Stimulated activated CD8-positive, alpha-beta memory T cell treated with anti-CD3 and anti-CD28 coated beads, Interleukin-7, amount 100 ng/mL, for 1 hour (primary cell): ENCODE measurements at regions not wholly inside any gene's neighbourhood (a gene's known extent, or its start where the extent isn't known, plus 50 kb on each side); places are given as distances from the start of the nearest gene placed in this dataset.

Experiments
- DNase-seq, 2 donors: peaks; one replicate each; pipeline ENCODE4 v3.0.0-alpha.2; 2020; ENCODE audit warnings: low read depth in 2 of 2

DNA sequence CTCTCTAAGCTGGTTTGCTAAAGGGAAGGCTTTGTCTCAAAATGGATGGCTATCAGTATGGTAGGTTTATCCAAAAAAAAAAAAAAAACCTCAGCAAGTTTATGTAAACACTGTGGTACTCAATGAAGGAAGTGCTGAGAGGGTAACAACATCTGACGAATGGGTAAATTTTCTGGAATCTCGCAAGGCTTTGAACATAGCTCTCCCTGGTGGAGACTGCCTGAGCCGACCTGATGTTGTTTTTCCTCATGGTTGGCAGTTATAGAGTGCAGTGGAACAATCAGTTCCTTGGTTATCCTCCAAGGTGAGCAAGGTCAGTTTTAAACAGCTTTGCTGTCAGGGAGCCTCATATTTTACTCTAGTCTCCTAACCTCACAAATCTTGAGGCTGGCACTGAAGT, 94.6 kb downstream of the ZPLD1 start:
- DNase-seq = no peak

DNA sequence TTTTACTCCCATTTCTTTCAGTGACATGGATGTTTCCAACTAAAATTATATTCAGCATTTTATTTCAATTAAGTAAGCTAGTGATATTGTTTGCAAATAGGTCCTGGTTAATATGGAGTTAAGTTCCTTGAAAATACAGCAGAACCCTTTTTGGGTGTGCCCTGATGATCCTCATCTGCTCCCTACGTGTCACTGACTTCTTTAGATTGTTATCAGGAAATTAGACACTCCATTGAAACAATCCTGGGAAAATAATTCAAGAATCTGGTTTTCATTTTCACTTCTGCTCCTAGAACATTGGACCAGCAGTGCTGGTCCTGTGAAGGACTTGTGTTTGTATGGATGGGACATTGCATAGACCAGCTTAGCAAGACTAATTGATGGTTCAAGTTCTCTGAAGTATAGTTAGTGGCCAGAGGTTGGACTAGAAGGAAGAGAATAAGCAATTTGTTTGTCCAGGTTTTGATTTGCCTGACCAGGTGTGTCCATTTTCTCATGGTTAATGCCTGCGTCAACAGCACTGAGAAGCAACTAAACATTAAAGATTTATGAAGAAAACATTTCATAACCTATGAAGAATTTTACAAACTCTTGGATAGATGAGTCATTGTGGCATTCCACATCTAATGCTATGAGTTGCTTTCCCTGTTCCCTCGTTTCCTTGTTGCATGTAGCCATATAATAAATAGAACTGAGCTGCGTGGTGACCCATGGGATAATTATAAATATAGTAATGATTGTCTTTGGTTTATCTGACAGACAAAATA, 95.8 kb downstream of the ZPLD1 start:
- DNase-seq = no peak

DNA sequence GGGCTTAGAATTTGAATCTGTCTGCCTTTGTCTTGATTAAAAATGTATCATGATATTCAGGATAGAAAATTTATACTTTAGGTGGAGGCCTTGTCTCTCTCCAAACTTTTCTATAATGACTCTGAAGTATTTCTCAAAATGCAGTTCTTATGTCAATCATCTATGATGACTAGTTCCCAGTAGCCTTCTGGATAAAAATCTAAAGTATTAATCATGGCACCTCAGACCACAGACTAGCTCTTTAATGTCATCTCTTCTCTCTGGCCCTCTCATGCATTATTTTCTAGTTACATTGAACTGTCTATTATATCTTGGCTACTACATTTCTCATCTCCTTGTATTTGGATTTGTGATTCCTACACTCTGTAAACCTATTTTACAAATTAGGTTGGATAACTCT, 96.9 kb downstream of the ZPLD1 start:
- no peak for DNase-seq

DNA sequence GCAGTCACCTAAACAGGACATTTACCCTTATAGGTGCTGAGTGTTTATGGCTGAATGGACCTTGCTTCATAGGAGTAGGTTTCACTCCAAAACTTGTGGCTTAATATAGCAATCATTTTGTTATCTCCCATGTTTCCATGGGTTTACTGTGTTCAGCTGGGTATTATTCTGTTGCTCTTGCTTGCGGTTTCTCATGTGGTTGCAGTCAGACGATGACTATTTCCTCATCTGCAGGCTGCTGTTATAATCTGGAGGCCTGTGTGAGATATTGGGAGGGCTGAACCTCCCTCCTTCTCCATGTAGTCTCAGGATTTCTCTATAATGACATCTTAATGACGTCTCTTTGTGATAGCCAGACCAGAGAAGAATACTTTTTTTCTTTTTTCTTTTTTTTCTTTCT, 98.1 kb downstream of the ZPLD1 start:
- no peak for DNase-seq

DNA sequence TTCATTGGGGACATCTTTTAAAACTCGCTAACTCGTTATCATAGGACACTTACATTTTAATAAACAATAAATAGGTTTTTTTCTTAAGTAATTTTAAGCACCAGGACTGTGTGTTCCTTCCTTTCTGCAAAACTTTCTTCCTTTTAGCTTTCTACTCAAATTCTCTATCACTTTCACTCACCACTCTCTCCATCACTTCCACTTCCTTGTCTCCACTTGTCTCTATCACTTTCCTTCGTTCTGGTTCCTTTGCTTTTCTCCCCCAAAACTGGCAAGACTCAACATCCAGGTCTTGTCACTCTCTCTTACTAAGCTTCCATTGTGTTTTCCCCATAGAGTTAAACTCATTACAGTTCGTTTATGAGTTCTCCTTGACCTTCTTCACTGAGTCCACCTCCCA, 99.0 kb downstream of the ZPLD1 start:
- DNase-seq = no peak

DNA sequence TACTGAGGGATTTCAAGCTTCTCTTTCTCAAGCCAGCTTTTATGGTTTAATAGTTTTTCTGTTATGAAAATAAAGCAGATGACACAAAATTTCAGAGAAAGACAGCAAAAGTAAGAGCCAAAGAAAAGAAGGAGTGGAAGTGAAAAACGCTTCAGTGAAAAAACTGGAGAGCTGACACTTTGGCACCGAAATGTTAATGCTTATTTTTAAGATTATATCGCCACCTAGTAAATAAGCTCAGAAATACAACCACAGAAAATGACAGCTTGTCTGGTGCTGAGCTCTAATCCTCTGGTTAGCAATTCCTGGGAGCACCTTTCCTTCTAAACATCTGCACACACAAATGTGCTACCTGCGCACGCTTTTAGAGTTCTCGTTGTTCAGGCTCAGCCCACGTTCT, 101.6 kb downstream of the ZPLD1 start:
- no peak for DNase-seq

DNA sequence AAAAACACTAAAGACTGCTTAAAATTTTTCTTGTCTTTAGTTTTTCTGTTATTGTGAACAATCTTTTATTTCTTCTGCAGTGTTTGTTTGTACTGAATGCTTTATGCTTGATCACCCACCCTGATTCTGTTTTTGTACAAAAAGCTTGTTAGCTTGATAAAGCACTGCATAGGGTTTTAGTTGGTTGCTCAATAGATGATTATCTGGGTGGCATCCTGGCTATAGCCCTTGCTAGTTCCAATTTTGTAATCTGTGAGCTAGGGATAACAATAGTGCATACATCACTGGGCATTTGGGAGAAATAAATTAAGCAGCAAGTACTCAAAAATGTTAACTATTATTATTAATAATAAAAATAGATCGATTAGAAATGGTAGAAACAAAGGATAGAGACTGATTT, 102.3 kb downstream of the ZPLD1 start:
- no peak for DNase-seq

DNA sequence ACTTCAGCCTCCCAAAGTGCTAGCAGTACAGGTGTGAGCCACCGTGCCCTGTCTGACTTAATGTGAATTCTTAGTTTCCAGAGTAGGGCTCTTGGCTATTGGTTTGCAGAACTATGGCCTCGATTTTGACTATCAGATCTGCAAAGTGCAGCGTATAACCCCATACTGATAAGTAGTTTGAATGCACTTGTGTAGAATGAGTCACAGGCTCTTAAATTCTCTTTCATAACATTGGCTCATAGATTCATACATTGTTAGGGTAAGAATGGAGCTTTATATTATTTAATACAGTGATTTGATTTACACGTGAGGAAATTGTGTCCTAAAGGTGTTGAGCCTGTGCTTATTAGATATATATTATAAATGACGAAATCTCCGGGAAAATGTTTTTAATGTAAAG, 109.9 kb downstream of the ZPLD1 start:
- DNase-seq = no peak

DNA sequence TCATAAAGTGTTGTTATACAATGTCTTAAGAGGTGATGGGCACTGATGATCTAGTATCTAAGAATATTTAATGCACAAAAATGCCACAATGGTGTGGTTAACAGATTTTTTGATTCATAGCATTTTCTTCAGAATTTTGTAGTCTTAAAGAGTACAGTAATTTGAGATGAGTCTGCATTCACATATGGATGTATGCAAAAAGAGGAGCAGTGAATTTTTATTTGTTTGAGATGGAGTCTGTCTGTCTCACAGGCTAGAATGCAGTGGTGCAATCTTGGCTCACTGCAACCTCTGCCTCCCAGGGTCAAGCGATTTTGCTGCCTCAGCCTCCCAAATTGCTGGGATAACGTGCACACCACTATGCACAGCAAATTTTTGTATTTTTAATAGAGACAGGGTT, 110.5 kb downstream of the ZPLD1 start:
- DNase-seq = no peak

DNA sequence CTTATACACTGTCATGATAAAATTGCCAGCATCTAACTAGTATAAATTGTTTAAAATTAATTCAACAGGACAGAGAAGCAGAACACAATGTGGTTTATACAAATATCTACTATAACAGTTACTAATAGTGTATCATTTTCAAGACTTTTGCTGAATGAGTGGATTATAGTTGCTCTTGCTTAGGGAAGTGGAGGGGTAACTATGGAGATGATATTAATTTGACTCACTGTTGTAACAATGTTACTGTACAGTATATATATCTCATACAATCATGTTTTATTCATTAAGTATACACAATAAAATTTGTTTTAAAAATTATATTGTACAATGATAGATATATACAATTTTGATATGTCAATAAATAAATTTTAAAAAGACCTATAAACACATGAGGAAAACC, 119.1 kb downstream of the ZPLD1 start:
- DNase-seq = no peak

DNA sequence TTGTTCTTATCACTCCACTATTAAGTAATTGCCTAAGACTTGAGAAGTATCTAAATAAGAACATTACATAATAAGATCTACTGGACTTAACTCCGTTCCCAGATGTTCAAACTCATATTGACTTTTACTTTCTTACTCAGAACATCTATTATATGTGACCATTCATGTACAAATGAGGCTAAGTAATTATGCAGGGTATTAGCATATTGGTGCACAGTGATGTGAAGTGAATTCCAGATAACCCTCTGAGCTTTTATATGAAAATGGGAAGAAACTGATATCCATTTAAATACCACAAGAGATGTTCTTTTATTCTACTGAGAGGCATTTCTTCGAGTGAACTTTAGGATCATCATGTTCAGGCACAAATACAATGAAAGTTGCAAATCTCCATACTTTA, 135.7 kb downstream of the ZPLD1 start:
- DNase-seq = no peak

DNA sequence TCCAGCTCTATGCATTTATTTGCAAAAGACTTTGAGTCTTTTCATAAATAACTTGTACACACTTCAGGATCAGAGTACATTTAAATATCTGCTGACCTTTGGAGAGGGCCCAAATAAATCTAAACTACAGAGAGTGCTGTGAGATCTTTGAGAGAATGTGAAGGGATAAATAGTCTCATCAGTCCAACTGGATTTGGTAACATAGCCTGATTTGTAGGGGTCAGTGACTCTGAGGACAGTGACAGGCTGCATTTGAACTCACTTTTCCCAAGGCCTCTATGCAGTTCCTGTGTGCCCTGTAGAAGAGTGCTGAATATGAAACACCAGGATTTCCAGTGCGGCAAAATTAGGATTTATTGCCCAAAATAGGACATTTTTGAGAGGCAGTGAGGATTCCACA, 136.2 kb downstream of the ZPLD1 start:
- no peak for DNase-seq

DNA sequence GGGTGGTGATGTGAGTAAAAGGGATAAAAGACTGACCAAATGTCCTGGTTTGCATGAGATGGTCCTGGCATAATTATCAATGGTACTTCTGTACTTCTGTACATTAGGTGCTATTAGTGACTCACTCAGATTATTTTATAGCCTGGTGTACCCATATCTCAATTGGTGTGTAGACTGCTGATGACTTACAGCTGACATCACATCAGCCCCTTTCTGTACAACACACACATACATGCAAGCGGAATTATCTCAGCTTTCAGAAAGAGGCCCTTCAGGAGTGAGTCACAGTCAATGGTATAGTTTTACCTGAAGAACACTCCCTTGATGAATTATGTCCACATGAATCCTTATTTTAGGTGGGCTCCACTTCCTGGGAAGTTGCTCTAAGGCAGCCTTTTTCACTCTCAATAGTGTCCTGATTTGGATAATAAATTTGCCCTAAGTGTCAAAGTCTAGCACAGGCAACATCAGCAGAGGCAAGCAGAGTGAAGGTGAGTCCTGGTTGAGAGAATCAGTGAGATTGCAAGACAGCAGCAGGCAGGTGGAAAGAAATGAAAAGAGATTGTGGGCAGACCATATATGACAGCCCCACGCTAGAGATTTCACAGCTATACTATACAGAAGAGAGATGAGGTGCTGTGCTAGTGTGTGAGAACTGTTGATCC, 137.0 kb downstream of the ZPLD1 start:
- DNase-seq = no peak

DNA sequence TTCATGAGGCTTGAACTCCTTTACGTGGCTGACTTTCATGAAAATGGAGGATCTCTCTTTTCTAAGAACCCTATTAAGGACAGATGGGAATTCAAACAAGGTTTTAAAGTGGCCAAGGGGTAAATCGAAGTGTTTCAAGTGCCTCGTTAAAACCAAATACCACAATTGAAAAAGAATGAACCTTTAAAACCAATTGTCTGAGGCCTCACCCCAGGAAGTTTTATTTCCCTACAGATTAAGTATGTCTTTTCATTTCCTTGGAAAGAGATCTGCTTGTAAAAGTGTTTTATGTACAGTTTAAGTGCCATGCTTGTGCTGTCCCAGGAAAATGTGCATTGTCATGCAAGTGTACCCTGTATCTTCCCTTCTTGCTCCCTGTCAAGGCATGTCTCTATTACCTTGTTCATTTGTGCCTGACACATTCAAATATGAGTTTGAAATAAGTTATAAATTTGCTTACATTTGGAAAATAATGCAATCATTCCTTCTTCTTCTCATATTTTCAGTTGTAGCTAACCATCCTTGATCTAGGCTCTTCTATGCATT, 138.7 kb downstream of the ZPLD1 start:
- DNase-seq = no peak

DNA sequence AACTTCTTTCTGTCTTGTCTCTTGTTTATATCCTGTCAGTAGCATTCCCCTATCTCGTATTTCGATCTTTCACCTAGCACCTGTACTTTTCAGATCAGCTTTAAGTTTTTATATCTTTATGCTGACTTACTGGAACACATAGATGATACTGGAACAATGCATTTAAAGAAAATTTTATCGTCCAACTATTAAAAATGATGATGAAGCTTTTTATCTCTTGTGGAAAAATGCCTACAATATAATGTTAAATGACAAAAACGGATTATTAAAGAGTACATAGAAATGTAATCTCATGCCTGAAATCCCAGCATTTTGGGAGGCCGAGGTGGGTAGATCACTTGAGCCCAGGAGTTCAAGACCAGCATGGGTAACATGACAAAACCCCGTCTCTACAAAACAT, 139.5 kb downstream of the ZPLD1 start:
- DNase-seq = no peak

DNA sequence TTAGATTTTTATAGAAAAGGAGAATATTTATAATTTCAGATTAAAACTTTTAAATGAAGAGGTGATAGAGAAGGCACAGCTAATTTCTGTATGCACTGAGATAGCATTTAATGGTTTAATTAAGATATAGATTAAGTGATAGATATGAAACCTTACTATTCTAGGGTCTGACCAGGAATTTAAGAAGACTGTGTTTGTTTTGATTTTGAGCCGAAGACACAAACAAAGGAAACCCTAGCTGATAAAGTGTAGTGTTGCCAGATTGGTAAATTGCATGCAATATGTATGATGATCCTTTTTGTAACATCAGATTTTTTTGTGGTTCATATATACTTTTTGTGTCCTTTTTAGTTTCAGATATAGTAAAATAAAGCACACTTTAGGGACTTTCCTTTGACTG, 141.8 kb downstream of the ZPLD1 start:
- DNase-seq = no peak

DNA sequence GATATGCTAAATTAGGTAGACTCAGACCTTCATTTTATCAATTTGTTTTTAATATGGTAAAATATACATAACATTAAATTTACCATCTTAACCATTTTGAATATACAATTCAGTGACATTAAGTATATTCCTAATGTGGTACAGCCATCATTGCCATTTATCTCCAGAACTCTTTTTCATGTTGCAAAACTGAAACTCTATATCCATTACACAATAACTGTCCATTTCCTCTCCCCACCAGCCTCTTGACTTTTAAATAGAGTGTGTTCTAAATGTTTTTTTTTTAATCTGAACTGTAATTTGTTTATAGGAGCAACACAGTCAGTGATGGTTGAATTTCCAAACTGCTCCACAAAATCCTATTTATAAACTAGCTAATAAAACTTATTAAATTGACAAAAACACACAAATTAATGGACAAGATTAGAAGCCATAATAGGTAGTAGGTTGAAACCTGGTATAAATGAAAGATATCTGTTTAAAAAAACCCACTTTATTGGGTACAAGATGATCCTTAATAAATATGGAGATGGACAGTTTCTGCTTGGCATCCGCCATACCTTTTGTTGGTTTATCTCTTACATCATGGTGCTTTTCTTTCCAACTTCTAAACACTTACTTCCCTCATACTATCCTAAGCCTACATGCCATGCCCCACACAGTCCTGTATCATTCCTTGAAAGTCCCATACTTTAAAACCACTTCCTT, 142.4 kb downstream of the ZPLD1 start:
- no peak for DNase-seq

DNA sequence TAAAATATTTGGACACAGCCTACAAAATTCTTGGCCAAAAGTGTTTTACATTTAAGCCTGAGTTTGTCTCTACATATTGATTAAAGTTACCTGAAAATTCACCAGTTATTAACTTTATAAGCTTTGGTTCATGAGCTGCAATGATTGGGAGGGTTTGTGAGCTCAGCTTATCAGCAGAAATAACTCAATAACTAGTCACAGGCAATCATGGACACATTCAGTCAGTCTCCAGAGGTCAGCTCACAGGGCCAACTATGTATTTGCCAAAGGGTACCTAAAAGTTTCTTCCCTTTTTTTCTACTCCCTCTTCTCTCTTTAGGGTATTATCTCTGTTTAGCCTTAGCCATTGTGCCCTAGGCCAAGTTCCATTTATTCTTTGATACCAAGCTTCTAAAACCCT, 145.9 kb downstream of the ZPLD1 start:
- no peak for DNase-seq

DNA sequence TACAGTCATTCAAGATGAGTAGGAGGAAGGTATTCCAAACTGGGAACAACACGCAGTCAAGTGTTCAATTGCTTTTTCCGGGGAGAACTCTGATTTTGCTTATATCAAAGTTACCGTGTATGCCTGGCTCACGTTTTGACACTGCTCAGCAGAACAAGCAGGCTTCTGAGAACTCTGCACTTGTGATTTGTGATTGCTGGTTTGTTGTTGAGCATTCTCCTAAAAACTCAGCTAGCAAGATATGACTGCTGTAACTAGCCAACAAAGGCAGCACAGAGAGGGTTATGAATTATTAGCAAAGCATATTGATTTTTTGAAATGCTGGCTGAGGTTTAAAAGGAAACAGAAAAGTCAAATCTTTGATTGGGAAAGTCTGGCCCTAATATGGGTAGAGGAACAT, 151.7 kb downstream of the ZPLD1 start:
- DNase-seq = no peak

DNA sequence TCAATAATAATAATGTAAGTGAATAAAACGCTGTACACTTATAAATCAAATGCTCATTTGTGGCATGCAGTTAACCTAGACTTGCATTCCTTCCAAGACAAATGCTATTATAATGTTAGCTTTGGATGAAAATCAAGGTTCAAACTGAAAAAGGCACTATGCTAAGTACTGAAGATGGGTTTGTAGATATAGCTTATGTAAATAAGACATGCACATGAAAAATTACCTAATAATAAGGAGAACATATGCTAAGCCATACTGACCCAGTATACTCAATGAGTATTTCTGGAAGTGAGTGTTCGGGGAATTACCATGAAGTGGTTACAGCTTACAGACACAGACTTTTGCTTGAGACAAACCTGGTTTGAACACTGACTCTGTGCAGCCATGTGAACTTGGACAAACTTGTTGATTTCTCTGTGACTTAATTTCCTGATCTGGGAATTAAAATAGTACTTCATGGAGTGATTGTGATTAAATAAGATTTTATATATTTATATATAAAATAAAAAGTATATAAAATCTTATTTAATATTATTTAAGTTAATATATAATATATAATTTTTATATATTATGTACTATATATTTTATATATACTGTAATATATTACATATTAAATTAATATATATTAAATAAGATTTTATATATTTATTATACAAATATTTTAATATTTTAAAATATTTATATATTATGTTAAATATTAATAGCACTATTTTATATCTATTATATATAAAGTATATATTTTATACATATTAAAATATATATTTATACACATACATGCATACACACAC, 159.2 kb downstream of the ZPLD1 start:
- no peak for DNase-seq

DNA sequence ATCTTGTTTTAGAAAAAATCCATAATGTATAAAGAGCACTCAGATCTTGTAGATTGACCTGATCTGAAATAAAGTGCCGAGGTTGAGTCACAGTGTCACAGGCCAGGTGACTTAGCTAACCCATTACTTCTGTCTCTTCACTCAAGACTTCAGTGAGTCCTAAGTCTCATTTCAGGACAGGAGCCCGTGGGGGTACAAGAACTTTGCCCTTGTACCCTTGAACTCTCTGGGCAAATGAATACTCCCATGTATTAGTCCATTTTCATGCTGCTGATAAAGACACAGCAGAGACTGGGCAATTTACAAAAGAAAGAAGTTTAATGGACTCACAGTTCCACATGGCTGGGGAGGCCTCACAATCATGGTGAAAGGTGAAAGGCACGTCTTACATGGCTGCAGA, 160.2 kb downstream of the ZPLD1 start:
- DNase-seq = no peak
